WTC11 (cell line): ENCODE measurements at regions not wholly inside any gene's neighbourhood (a gene's known extent, or its start where the extent isn't known, plus 50 kb on each side); places are given as distances from the start of the nearest gene placed in this dataset.
"Not testable (repeated sequence)": the region's sequence is repeated elsewhere in the genome, so short reads cannot be mapped to it uniquely, and the experiment has no call there.

ENCODE experiments used
- ATF3 ChIP-seq: sonication (generic); formaldehyde crosslinking; conservative IDR thresholded peaks from 2 replicates; pipeline ENCODE4 v1.8.1; 2022; ENCODE audit warnings: mild to moderate bottlenecking, missing genetic modification reagents
- CBFB ChIP-seq: sonication (generic); formaldehyde crosslinking; IDR thresholded peaks from 2 replicates; pipeline ENCODE4 v1.8.1; 2022; ENCODE audit warnings: mild to moderate bottlenecking, low read depth, missing genetic modification reagents
- CREB1 ChIP-seq: sonication (generic); formaldehyde crosslinking; IDR thresholded peaks from 2 replicates; pipeline ENCODE4 v1.8.0; 2023; ENCODE audit warnings: mild to moderate bottlenecking, missing genetic modification reagents
- CREM ChIP-seq: sonication (generic); formaldehyde crosslinking; IDR thresholded peaks from 2 replicates; pipeline ENCODE4 v1.8.1; 2022; ENCODE audit warnings: mild to moderate bottlenecking, missing genetic modification reagents, moderate library complexity
- CTCF ChIP-seq: fragments of 200-600 bp; IDR thresholded peaks from 2 replicates; pipeline ENCODE4 v1.8.0; 2022; ENCODE audit warnings: antibody characterized with exemption
- E2F1 ChIP-seq: sonication (generic); formaldehyde crosslinking; IDR thresholded peaks from 2 replicates; pipeline ENCODE4 v1.8.0; 2022; ENCODE audit warnings: mild to moderate bottlenecking, missing genetic modification reagents
- ELF4 ChIP-seq: sonication (generic); formaldehyde crosslinking; IDR thresholded peaks from 2 replicates; pipeline ENCODE4 v1.8.1; 2022; ENCODE audit warnings: low read depth, mild to moderate bottlenecking, moderate library complexity, missing genetic modification reagents
- STAT6 ChIP-seq: sonication (generic); formaldehyde crosslinking; conservative IDR thresholded peaks from 2 replicates; pipeline ENCODE4 v1.8.1; 2023; ENCODE audit warnings: mild to moderate bottlenecking, low read depth, missing genetic modification reagents, moderate library complexity
- ZNF425 ChIP-seq: fragments of 250-450 bp; sonication (Bioruptor Pico); conservative IDR thresholded peaks from 2 replicates; pipeline ENCODE4 v1.9.0; 2021; ENCODE audit warnings: mild to moderate bottlenecking

GRCh38 chr15:89001708-89002275, 86.5 kb upstream of the ABHD2 start:
- TF ChIP-seq CTCF; CREM (CRISPR knock-in tag); CREB1 (CRISPR knock-in tag); ATF3 (CRISPR knock-in tag); STAT6 (CRISPR knock-in tag); ELF4 (CRISPR knock-in tag); CBFB; ZNF425 (CRISPR knock-in tag); E2F1: not testable (repeated sequence)
